ENCODE measurements at regions not wholly inside any gene's neighbourhood (a gene's known extent, or its start where the extent isn't known, plus 50 kb on each side); places are given as distances from the start of the nearest gene placed in this dataset.

DNA sequence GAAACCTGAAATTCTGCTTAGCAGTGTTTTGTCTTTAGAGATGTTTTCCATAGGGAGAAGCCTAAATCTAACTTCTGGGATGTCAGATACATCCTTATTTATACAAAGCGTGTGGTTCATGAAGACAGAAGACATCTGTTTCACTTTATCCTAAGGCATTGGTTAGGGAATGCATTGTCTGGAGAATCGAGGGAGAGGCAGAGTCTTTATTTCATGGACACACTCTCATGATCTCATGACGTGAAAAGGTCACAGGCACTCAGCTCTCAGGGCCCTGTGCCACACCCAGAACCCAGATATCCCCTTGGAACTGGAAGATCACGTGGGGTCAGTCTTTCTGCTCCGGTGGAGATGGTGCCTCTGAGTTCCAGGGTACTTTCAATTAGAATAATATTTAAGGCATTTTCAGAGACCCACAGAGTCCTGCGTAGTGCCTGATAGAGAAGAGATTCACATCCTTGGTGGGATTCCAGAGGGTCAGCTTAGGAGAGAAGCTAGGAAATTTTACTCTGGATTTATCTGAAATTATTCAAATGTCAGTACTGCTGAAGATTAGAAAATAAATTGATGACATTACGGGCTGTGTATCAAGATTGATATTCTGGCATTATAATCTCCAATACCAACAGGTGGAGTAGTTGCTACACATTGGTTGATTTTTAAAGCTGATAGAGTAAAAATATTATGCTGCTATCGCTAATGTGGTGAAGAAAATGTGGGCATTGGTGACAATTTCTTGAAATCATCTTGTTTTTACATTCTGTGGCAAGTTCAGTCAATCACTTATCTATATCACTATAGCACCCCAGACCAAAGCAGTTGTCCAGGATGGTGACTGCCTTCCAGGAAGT is 378.3 kb downstream of the MTRR start:
- no peak for DNase-seq

DNA sequence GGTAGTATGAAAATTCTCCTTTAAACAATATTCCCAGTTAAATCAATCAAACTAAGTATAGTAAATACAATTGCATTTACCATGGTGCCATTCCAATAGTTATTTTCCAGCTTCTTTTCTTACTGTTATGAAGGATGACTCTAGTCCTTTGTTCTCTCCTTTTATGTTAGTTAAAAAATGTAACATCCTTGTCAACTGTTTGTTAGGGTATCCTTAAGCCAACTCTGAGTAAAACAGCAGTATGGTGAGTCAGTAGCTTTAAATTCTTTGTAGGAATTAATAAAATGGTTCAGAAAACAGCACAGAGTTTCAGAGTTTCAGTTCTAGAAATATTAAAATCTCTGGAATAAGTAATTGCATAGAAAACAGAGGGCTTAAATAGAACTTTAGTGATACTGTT is 384.4 kb downstream of the MTRR start:
- DNase-seq = no peak

DNA sequence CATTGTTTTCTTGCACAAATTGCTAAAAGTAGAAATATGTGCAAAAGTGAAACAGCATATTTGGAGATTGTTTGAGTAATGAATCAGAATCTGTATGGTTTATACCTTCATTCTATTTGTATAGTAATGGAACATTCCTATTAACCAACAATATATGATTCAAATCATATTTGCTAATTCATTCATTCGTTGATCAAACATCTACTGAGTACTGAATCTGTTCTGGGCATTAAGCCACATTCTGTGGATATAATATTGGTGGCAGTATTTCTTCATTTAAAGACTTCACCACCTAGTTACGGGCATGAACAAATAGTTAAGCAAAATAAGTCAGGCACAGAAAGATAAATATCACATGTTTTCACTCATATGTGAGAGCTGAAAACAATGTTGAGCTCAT is 385.7 kb downstream of the MTRR start:
- DNase-seq = no peak

DNA sequence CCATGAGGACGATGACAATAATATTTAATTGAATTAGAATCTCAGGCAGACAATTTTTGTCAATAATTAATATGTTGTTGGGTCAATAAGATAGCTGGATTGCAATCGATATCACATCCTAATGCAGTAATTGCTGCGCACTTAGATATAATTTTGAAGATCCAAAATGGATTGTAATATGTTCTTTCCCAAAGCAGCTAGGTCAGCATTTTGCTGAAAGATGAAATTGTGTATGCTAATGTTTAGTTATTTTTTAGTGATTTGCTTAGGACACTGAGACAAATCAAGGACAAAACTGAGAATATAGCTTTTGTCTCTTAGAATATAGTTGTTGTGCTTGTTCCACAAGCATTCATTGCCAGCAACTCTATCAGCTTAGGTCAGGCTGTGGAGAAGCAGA is 389.9 kb downstream of the MTRR start:
- DNase-seq = no peak

DNA sequence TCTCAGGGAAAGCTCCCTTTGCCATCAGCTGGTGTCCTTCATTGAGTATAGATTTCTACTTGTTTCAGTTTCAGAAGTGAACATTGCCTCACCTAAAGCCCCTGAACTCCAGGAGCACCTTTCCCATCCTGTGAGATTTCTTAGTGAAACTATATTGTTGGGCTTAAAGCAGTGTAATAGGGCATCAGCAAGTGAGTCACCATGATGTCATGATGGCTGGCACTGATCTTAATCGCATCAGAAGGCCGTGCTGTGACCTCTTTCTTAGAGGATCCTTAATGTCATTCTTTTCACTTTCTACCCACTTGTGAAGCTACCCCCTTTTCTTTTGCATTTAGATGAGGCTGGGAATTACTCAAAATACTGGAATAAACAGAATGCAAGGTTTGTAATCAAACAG is 401.3 kb downstream of the MTRR start:
- no peak for DNase-seq

DNA sequence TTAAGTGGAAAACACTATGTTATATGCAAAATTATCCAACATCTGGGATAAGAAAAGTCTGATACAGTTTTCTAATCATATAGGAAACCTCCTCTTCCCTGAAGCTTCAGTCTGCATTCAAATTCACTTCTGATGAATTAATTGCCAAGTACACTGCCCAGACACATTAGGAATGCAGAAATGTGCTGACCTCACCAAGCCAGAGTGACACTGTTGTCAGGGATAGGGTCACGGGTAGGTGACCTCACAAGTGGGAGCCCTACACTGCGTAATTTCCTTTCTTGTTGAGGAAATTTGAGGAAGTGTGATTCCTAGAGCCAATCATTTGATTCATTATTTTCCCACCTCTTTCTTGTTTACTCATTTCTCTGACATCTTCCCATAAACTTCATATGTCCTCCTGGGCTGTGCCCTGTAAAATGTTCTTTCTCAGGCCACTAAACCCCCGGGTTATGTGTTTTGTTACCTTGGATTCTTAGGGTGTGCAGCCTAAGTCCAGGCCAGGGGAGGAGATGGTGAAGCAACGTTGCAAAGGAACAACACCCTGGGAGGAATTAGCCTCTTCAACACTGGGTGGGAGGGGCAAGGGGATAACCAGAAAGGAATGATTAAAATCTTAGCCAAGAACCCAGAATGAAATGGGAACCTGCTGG is 411.9 kb downstream of the MTRR start:
- DNase-seq = no peak

DNA sequence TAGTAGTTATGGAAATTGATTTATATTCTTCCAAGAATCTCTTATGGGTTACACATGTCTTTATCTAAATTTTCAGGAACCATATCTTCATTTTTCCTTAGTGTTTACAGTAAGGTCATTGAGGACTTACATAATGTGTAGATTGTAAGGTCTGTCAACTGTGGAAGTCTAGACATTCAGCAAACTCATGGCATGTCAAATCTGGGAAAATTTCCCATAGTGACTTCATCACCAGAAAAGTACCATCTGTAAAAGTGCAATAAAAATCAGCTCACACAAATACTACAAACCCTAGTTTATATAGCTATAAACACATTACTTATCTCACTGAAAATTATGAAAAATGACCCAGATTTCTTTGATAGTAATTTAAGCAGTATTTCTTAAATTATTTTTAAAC is 419.4 kb downstream of the MTRR start:
- no peak for DNase-seq

DNA sequence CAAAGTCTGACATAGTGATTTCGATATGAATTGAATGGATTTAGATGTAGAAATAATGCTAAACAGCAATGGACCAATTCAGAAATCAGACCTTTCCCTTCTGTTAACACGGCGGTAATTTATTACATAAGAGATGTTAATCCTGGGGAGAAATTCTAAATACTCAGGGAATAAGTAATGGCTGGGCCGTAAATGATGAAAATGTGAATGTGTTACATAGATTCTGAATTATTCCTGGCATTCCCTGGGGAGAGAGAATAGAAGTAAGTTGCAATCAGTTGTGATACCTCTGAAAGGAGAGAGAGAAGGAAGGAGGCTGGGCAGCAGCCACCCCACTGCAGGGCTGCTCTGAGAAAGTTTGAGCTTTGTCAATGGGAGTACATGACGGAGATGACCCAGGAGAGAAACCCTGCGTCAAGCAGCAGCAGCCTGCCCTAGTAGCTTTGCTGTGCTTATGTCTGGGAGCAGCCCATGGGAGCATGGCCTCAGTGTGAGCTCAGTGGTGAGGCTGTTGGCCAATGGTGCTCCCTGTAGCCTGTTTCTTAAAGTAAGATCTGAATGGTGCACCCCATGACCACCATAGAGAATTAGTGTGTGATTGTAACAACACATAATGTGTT is 420.1 kb downstream of the MTRR start:
- no peak for DNase-seq

DNA sequence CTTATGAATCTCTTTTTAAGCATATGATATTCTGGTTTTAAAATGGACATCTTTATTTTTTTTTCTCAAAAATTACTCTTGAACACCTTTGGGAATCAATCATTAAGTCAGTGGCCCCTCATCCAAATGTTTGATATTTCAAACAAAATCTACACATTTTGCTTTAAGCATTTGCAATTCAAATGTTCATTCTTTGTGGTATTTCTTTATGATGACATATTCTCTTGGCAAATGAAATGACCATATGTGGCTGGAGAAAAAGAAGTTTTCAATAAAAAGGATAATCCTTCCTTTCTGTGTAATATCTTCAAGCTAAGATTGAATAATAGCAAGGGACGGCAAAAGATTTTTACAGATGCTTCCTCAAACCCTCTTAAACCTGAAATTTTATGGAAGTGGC is 420.8 kb downstream of the MTRR start:
- no peak for DNase-seq

DNA sequence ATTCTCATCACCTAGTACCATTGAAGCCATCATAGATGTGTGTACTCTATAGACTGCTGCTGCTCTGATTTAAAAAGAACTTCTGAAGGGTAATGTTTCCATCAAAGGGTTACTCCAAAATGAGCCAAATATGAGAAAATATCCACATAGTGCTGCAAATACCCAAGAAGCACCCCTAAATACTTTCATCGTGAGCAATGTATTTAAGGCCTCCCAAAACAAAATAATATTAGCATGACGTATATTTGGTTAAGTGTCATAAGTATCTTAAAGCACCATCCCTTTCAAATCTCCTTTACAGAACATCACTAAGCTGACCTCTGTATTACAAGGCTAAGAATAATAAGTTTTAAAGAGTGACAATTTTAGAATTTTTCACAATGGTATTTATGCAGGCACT is 421.8 kb downstream of the MTRR start:
- no peak for DNase-seq

DNA sequence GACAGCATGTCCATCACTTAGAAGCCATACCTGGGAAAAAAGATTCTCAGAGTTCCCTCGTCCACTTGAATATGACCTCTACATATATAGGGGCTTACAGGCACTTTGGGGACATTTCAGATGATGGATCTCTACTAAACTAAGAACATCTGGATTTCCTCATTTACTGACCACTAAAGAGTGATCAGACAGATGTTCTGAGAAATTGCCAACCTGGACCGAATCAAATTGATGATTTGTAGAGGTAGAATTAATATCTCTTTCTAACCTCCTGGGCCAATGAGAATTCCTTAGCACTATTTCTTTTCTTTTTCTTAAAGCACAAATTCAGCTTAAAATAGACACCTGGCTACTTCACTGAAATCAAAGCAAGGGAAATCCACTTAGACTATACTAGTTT is 422.7 kb downstream of the MTRR start:
- DNase-seq = no peak

DNA sequence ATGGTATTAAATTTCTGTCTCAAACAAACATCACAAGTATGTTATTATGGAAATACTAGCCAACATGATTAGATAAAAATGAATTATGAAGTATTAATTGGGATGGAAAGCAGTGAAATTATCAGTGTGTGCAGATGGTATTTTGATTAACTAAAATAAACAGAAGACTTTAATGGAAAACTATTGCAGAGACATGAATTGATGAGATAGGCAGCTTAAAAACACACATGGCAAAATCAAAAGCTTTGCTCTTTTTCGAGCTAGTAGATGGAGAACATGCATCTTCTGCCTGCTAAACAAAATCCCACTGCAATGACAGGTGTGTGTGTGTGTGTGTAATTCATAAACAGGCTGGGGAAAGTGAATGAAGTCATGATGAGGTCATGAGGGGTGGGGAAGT is 426.2 kb downstream of the MTRR start:
- DNase-seq = no peak

DNA sequence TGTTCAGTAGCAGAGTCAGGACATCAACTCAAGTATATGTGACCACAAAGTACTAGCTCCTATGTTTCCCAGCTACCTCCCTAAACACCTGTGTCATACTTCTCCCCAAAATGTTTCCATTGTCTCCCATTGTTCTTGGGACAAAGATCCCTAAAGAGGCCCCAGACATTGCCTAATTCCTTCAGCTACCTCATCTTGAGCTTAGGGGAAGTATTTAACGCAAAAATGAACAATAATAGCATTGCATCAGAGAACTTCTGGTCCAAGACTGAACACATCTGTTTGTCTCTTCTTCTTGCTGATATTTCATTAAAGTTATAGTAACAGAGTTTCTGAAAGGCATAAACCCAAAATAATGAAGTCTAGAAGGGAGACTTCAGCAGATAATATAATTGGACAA is 430.8 kb downstream of the MTRR start:
- no peak for DNase-seq

DNA sequence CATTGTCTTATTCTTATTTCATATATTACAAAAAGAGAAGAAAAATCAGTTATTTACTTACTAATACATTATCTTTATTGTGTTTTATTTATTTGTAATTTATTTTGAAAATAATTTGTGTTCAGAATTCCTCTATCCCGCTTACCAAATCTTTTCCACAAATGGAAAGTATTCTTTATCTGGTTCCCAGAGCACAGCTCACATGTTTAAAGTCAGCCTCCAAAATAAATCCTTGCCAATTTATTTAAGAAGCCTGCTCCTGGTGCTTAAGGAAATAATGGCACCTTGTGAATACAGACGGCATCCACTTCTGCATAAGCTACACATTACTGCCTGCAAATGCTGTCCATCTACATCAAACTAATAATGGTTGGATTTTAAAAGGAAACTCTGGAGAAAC is 435.4 kb downstream of the MTRR start:
- no peak for DNase-seq

DNA sequence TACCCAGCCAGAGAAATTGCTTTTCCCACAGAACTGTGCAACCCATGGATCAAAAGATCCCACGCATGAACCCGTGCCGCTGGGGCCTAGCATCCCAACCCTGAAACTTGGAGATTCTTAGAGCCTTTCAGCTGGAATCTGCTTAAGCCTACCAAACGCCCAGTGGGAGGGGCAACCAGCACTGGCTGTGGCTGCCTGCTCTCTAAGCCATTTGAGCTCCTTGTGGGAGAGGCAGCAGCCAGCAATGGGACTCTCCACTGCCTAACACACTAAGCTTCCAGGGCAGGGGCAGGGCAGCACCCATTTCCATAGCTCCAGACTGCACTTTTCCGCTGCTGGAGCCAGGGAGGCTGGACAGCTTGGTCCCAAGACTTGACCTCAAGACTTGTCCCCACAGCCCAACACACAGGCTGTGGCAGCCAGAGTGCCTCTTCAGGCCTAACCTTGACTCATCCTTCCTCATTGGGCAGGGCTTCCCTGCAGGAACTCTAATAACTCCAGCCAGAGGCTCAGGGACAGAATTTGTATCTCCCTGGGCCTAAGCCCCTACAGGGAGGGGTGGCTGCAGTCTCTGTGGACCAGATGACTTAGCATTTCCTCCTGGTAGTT is 437.4 kb downstream of the MTRR start:
- DNase-seq = no peak

DNA sequence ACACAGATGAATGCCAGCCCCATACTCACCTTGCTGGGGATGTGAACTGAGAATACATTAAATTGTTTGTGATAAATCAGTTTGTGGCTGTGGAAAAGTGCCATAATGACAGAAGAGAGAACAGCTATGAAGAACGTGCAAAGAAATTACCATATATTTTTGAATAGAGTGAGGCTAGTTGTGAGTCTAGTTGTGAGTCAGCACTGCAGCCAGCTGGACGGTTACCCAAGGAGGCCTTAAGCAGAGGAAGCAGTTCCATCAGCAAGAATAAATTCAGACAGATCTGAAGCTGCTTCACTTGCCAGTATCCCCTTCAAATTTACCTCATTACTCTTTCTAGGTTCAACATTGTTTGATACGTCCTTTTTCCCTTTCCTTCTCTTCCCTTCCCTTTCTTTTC is 446.0 kb downstream of the MTRR start:
- no peak for DNase-seq

DNA sequence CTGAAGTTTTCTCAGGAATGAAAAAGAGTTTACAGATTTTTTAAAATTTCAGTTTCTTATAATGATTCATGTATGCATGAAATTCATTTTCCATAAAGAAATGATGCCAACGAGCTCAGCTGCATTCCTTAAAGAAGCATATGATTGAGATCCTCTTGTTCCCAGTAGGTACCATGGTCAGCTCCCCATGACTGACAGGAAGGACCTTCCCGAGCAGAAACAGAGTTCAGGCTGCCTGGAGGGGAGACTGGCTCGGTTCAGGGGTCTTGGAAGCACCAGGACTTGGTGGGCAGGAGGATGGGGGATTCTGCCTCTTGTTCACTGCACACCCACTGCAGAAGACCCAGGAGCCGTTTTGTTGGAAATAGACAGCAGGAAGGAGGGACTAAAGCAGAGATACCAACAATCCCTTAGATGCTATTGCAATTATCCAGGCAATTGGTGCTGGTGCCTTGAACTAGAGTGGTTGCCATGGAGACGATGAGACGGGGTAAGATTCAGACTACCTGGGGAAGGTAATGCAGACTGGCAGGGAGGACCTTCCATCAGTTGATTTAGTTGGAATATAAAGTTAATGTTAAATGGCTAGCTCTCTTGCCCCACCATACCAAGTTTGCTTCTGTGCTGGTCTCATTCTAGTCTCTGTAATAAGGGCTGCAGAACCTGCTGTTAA is 447.8 kb downstream of the MTRR start:
- DNase-seq = no peak

DNA sequence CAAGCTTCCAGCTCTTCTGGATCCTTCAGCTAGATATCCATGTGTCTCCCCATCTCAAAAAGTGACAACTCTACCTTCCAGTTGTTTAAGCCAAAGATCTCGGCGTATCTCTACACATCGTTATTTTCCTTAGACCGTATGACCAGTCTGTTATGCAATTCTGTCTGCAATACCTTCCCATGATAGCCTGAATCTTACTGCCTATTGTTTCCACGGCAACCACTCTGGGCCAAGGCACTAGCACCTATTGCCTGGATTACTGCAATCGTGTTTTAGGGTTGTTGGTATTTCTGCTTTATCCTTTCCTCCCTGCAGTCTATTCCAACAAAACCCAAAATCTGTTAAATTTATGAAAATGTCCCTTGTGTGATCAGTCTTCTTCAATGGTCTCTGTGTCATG is 448.4 kb downstream of the MTRR start:
- no peak for DNase-seq

DNA sequence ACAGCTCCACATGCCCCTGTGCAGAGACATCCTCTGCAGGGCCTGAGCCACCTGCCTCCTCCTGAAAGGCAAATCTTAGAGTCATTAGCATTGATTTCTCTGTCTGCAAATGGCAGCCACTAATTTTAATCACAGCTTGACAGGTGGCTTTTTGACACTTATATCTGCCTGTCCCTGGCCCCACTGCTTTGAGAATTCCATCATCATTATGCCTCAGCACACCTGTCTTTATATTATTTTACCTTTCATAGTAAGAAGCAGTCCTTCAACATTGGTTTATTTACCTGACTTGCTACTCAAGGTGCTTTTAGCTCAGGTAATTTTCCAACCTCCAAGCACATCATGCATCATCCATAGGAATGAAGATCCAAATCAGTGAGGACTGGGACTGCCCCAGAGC is 451.3 kb downstream of the MTRR start:
- no peak for DNase-seq

DNA sequence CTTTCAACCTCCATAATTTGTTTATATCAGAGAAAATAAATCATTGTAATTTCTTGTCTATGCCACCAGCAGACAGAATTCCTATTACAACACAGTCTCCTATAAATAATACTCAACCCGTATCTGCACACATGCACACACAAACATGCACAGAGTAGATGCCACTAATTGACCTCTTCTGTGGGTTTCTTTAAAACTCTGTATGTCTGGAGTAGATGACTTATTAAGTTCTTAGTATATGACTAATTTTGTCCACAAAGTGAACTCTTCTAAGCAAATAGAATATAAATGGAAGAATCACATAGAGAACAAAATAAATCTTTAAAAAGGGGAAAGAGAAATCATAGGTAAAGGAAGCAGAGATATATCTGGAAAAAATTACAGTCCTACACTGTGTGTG is 452.3 kb downstream of the MTRR start:
- no peak for DNase-seq

DNA sequence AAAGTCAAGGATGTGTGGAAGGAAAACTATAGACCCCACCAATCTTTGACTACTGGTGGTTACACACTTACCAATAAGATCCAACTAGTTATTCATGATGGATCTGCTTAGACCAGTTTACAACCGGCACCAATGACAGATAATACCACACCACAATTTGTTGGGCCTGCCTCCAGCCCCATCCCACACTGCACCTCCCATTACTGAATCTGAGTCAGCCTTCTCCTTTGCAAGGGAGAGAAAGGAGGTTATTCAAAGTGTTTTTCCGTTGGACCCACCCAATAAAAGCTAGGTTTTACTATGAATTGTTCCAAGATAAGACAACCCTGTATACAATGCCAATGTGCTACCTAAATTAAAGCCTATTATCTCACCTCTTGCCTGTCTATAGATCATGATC is 453.5 kb downstream of the MTRR start:
- DNase-seq = no peak

DNA sequence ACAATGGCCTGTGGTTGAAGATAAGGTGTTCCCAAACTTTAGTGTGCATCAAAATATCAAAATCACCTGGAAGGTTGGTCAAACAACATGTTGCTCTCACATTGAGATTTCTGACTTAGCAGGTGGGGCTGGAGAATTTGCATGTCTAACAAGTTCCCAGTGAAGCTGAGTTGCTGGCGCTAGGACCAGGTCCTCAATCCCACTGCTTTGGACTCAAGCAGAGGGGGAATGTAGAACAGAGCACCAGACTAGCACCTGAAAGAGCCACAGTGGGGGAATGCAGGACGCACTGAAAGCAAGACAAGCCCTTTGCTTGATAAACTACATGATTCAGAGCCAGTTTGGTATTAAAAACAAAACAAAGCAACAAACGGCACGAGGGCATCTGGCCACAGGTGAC is 458.1 kb downstream of the MTRR start:
- no peak for DNase-seq

DNA sequence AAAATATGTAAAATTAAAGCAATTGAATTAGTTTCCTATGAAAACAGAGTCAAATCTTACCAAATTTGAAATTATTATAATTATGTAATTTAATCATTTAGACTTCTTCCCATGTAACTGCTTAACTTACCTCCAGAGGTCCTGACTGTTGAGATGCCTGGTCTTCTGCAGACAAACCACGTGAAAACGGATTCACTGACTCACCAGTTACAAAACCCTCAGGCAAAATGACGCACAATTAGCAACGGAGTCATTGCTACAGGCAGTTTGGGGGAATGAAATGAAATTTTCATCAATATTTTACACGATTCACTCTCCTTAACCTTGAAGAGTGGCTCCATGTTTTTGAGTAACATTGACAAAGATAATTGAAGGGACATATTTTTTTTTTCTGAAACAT is 460.8 kb downstream of the MTRR start:
- DNase-seq = no peak
